ENCODE measurements at regions not wholly inside any gene's neighbourhood (a gene's known extent, or its start where the extent isn't known, plus 50 kb on each side); places are given as distances from the start of the nearest gene placed in this dataset.
"Not testable (repeated sequence)": the region's sequence is repeated elsewhere in the genome, so short reads cannot be mapped to it uniquely, and the experiment has no call there.

- not testable (repeated sequence) for H3K9me3 Mint-ChIP-seq (ENCODE audit: unreplicated experiment); H3K36me3 Mint-ChIP-seq (ENCODE audit: low read depth, unreplicated experiment); DNase-seq (ENCODE audit: low spot score); H3K4me3 Mint-ChIP-seq (ENCODE audit: unreplicated experiment); H3K27ac Mint-ChIP-seq (ENCODE audit: unreplicated experiment); H3K27me3 Mint-ChIP-seq (ENCODE audit: unreplicated experiment)
- peaks cover 19% of the 10 kb centered on the region for H3K4me1 Mint-ChIP-seq (ENCODE audit: unreplicated experiment)
Observed at GRCh38 chr9:94387338-94388010, 59.0 kb upstream of the NUTM2F start.

DNA sequence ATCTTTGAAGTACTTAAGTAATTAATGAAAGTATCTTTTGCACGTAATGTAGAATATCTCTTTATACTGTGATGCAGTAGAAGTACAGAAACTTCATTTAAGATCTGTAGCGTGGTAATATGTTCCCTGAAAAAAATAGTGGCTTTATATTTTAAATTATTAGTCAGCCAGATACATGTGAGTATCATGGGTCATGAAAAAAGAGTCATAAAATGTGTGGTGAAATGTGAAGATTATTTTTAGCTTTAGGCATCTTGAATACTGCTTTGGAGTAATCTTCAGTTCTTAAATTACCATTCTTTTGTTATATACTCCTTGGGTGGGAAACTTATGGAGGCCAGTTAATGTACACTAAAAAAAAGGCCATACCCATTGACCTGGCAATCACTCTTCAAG is 59.6 kb upstream of the NUTM2F start:
- not testable (repeated sequence) for H3K36me3 Mint-ChIP-seq (ENCODE audit: low read depth, unreplicated experiment); DNase-seq (ENCODE audit: low spot score); H3K9me3 Mint-ChIP-seq (ENCODE audit: unreplicated experiment); H3K27me3 Mint-ChIP-seq (ENCODE audit: unreplicated experiment); H3K4me3 Mint-ChIP-seq (ENCODE audit: unreplicated experiment)
- H3K4me1 Mint-ChIP-seq (ENCODE audit: unreplicated experiment) = peaks cover 19% of the 10 kb centered on the region
- H3K27ac Mint-ChIP-seq (ENCODE audit: unreplicated experiment) = peak overlapping the region; percentile 52

- not testable (repeated sequence) for H3K4me3 Mint-ChIP-seq (ENCODE audit: unreplicated experiment); H3K27me3 Mint-ChIP-seq (ENCODE audit: unreplicated experiment); H3K27ac Mint-ChIP-seq (ENCODE audit: unreplicated experiment); H3K36me3 Mint-ChIP-seq (ENCODE audit: low read depth, unreplicated experiment); DNase-seq (ENCODE audit: low spot score); H3K9me3 Mint-ChIP-seq (ENCODE audit: unreplicated experiment)
- peaks cover 19% of the 10 kb centered on the region for H3K4me1 Mint-ChIP-seq (ENCODE audit: unreplicated experiment)
Observed at GRCh38 chr9:94390425-94391098, 62.1 kb upstream of the NUTM2F start.

GRCh38 chr9:94392971-94393624 is 64.7 kb upstream of the NUTM2F start:
- not testable (repeated sequence) for DNase-seq (ENCODE audit: low spot score); H3K9me3 Mint-ChIP-seq (ENCODE audit: unreplicated experiment); H3K27me3 Mint-ChIP-seq (ENCODE audit: unreplicated experiment); H3K36me3 Mint-ChIP-seq (ENCODE audit: low read depth, unreplicated experiment); H3K27ac Mint-ChIP-seq (ENCODE audit: unreplicated experiment); H3K4me1 Mint-ChIP-seq (ENCODE audit: unreplicated experiment); H3K4me3 Mint-ChIP-seq (ENCODE audit: unreplicated experiment)

DNA sequence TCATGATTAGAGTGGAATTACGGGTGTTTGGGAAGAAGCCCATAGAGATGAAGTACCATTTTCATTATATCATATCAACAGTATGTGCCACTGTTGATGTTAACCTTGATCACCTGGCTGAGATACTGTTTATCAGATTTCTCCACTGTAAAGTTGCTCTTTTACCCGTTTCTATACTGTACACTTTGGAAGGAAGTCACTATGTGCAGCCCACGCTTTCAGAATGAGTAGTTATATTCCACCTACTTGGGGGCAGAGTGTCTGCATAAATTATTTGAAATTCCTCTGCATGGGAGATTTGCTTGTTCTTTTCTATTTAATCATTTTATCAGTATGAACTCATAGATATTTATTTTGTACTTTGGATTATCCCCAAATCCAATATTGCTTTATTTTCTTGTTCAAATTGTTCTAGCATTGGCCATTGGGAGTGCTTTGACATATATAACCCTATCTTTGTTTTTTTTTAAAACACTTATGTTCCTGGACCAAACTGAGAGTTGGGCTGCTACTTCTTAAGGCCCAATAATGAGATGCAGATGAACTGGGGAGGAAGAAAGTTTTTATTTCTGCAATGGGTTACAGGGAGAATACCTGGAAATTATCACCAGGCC is 69.4 kb upstream of the NUTM2F start:
- DNase-seq (ENCODE audit: low spot score); H3K9me3 Mint-ChIP-seq (ENCODE audit: unreplicated experiment); H3K36me3 Mint-ChIP-seq (ENCODE audit: low read depth, unreplicated experiment); H3K27ac Mint-ChIP-seq (ENCODE audit: unreplicated experiment); H3K4me1 Mint-ChIP-seq (ENCODE audit: unreplicated experiment); H3K4me3 Mint-ChIP-seq (ENCODE audit: unreplicated experiment); H3K27me3 Mint-ChIP-seq (ENCODE audit: unreplicated experiment): not testable (repeated sequence)

- not testable (repeated sequence) for H3K4me3 Mint-ChIP-seq (ENCODE audit: unreplicated experiment); DNase-seq (ENCODE audit: low spot score); H3K36me3 Mint-ChIP-seq (ENCODE audit: low read depth, unreplicated experiment); H3K27me3 Mint-ChIP-seq (ENCODE audit: unreplicated experiment); H3K9me3 Mint-ChIP-seq (ENCODE audit: unreplicated experiment); H3K4me1 Mint-ChIP-seq (ENCODE audit: unreplicated experiment)
- peak overlapping the region; percentile 80 for H3K27ac Mint-ChIP-seq (ENCODE audit: unreplicated experiment)
Observed at GRCh38 chr9:94400461-94400860, 72.0 kb upstream of the NUTM2F start.

DNA sequence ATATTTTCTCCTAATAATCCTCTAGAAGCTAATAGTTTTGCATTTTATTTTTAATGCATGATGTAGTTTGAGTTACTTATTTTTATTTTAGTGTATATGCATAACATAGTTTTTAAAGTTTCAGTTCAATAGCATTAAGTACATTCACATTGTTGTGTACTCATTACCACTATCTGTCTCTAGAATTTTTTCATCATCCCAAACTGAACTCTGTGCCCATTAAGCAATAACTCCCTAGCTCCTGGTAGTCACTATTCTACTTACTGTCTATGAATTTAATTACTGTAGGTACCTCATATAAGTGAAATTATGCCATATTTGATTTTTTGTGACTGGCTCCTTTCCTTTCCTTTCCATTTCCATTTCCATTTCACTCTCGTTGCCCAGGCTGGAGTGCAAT is 74.4 kb upstream of the NUTM2F start:
- H3K27me3 Mint-ChIP-seq (ENCODE audit: unreplicated experiment); H3K4me3 Mint-ChIP-seq (ENCODE audit: unreplicated experiment); H3K27ac Mint-ChIP-seq (ENCODE audit: unreplicated experiment); H3K9me3 Mint-ChIP-seq (ENCODE audit: unreplicated experiment); H3K4me1 Mint-ChIP-seq (ENCODE audit: unreplicated experiment); H3K36me3 Mint-ChIP-seq (ENCODE audit: low read depth, unreplicated experiment); DNase-seq (ENCODE audit: low spot score): not testable (repeated sequence)

DNA sequence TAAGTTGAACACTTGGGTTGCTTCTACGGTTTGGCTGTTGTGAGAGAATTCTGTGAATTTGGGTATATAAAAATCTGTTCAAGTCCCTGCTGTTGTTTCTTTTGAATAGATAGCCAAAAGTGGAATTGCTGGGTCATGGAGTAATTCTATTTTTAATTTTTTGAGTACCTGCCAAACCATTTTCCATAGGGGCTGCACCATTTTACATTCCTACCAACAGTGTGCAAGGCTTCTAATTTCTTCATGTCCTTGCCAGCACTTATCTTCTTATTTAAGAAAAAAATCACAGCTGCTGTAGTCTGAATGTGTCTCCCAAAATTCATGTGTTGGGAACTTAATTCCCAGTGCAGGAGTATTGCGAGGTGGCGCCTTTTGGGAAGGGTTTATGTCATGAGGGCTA is 75.1 kb upstream of the NUTM2F start:
- H3K36me3 Mint-ChIP-seq (ENCODE audit: low read depth, unreplicated experiment); H3K4me1 Mint-ChIP-seq (ENCODE audit: unreplicated experiment); H3K9me3 Mint-ChIP-seq (ENCODE audit: unreplicated experiment); H3K27me3 Mint-ChIP-seq (ENCODE audit: unreplicated experiment); H3K27ac Mint-ChIP-seq (ENCODE audit: unreplicated experiment); DNase-seq (ENCODE audit: low spot score); H3K4me3 Mint-ChIP-seq (ENCODE audit: unreplicated experiment): not testable (repeated sequence)

- not testable (repeated sequence) for H3K4me1 Mint-ChIP-seq (ENCODE audit: unreplicated experiment); H3K27ac Mint-ChIP-seq (ENCODE audit: unreplicated experiment); H3K9me3 Mint-ChIP-seq (ENCODE audit: unreplicated experiment); DNase-seq (ENCODE audit: low spot score); H3K36me3 Mint-ChIP-seq (ENCODE audit: low read depth, unreplicated experiment); H3K27me3 Mint-ChIP-seq (ENCODE audit: unreplicated experiment); H3K4me3 Mint-ChIP-seq (ENCODE audit: unreplicated experiment)
Observed at GRCh38 chr9:94413665-94414064, 85.2 kb upstream of the NUTM2F start.

DNA sequence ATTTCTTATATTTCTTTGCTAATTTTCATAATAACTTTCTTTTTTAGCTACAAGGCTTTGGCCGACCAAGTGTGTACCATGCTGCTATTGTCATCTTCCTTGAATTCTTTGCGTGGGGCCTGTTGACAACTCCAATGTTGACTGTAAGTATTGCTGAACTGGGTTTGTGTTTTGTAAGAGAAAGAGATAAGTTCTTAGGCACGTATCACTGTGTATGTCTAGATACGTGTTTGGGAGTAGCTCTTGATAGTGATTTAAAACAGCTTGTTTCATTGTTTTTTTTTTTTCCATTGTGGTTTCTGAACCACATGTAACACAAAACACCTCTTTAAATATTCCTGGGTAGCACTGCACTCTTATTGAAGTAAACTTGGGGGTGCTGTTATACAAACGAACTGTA is 86.7 kb upstream of the NUTM2F start:
- not testable (repeated sequence) for H3K27ac Mint-ChIP-seq (ENCODE audit: unreplicated experiment); H3K4me3 Mint-ChIP-seq (ENCODE audit: unreplicated experiment)

DNA sequence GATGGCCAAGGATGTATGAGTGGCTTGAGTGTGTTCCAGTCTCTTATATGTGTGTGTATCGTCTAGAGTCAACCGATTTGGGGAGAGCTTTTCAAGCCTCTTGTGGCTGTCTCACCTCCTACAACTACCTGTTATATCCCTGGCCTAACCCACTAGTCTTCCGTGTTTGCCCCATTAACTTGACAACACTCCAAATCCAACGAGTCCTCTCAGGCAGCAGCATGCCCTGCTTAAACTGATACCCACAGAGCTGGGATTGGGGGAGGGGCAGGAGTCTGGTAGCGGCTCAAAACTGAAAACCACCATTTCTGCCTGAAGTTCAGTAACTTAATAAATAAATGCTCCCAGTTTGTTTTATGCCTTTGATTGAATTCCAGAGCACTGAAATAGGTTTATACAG is 91.7 kb upstream of the NUTM2F start:
- H3K9me3 Mint-ChIP-seq (ENCODE audit: unreplicated experiment); H3K4me1 Mint-ChIP-seq (ENCODE audit: unreplicated experiment); H3K4me3 Mint-ChIP-seq (ENCODE audit: unreplicated experiment); H3K27ac Mint-ChIP-seq (ENCODE audit: unreplicated experiment); DNase-seq (ENCODE audit: low spot score); H3K36me3 Mint-ChIP-seq (ENCODE audit: low read depth, unreplicated experiment); H3K27me3 Mint-ChIP-seq (ENCODE audit: unreplicated experiment): not testable (repeated sequence)

More for the DNA sequence above, 86.7 kb upstream of the NUTM2F start:
- H3K4me1 Mint-ChIP-seq (ENCODE audit: unreplicated experiment); H3K27me3 Mint-ChIP-seq (ENCODE audit: unreplicated experiment); H3K9me3 Mint-ChIP-seq (ENCODE audit: unreplicated experiment); DNase-seq (ENCODE audit: low spot score); H3K36me3 Mint-ChIP-seq (ENCODE audit: low read depth, unreplicated experiment): not testable (repeated sequence)

- H3K36me3 Mint-ChIP-seq (ENCODE audit: low read depth, unreplicated experiment); H3K27ac Mint-ChIP-seq (ENCODE audit: unreplicated experiment); H3K4me3 Mint-ChIP-seq (ENCODE audit: unreplicated experiment); H3K9me3 Mint-ChIP-seq (ENCODE audit: unreplicated experiment); H3K27me3 Mint-ChIP-seq (ENCODE audit: unreplicated experiment); H3K4me1 Mint-ChIP-seq (ENCODE audit: unreplicated experiment); DNase-seq (ENCODE audit: low spot score): not testable (repeated sequence)
Observed at GRCh38 chr9:94421951-94422350, 93.5 kb upstream of the NUTM2F start.
